SK-N-SH (cell line): ENCODE measurements at regions not wholly inside any gene's neighbourhood (a gene's known extent, or its start where the extent isn't known, plus 50 kb on each side); places are given as distances from the start of the nearest gene placed in this dataset.

ENCODE experiments used
- CTCF ChIA-PET: fragments of 300-600, 350-600 bp; formaldehyde crosslinking; extraction: SDS; loops from one replicate; lab custom pipeline; 2021; lab: Yijun Ruan, JAX
- POLR2A ChIA-PET: fragments of 350-600 bp; sonication (Branson Sonifier 250); formaldehyde crosslinking; extraction: SDS; loops from one replicate; lab custom pipeline; 2020; ENCODE audit warnings: antibody characterized with exemption, inconsistent platforms; lab: Yijun Ruan, JAX
- DNase-seq: peaks from one replicate; pipeline ENCODE4 v3.0.0; 2012
- H2AFZ ChIP-seq: fragments of 200-600 bp; sonication (generic); 2 replicates; pipeline ENCODE4 v1.8.1; 2016; ENCODE audit warnings: antibody characterized with exemption, mild to moderate bottlenecking, low read depth
- H3F3A ChIP-seq: fragments of 200-600 bp; sonication (generic); replicated peaks from 2 replicates; pipeline ENCODE3; 2016; ENCODE audit warnings: antibody characterized with exemption, mild to moderate bottlenecking; ENCODE audit not compliant: insufficient read depth
- H3K27ac ChIP-seq, 2 experiments: fragments of 200-500 bp in 1 of 2; fragments of 200-600 bp in 1 of 2; sonication (Bioruptor generic) in 1 of 2; sonication (generic), shearing (Covaris generic) in 1 of 2; 2 replicates each; pipeline versions ENCODE4 v1.5.1 to v1.6.1; 2014 to 2016; ENCODE audit warnings: low read depth in 2 of 2, inconsistent platforms in 1 of 2, low read length in 1 of 2, mild to moderate bottlenecking in 1 of 2, mixed read lengths in 1 of 2
- H3K27me3 ChIP-seq: fragments of 200-600 bp; sonication (generic), shearing (Covaris generic); 2 replicates; pipeline ENCODE4 v1.6.1; 2016; ENCODE audit warnings: mixed run types; ENCODE audit not compliant: insufficient read depth
- H3K36me3 ChIP-seq, 2 experiments: fragments of 200-500 bp in 1 of 2; fragments of 200-600 bp in 1 of 2; sonication (Bioruptor generic) in 1 of 2; sonication (generic) in 1 of 2; replicated peaks in 1 of 2; 2 replicates each; pipeline versions ENCODE3 to v1.5.1; 2014 to 2016; ENCODE audit warnings: low read length in 1 of 2, mild to moderate bottlenecking in 1 of 2; ENCODE audit not compliant: insufficient read depth in 2 of 2, control insufficient read depth in 1 of 2
- H3K4me1 ChIP-seq, 2 experiments: fragments of 200-500 bp in 1 of 2; fragments of 200-600 bp in 1 of 2; sonication (Bioruptor generic) in 1 of 2; sonication (generic), shearing (Covaris generic) in 1 of 2; 2 replicates each; pipeline versions ENCODE4 v1.5.1 to v1.6.1; 2014 to 2016; ENCODE audit warnings: low read depth in 1 of 2, low read length in 1 of 2, mixed run types in 1 of 2; ENCODE audit not compliant: insufficient read depth in 2 of 2, control insufficient read depth in 1 of 2
- H3K4me2 ChIP-seq: fragments of 200-600 bp; sonication (generic), shearing (Covaris generic); 2 replicates; pipeline ENCODE4 v1.6.1; 2017; ENCODE audit warnings: mixed run types
- H3K4me3 ChIP-seq, 2 experiments: fragments of 200-500 bp in 1 of 2; fragments of 200-600 bp in 1 of 2; sonication (Bioruptor generic) in 1 of 2; sonication (generic), shearing (Covaris generic) in 1 of 2; 2 replicates each; pipeline versions ENCODE4 v1.5.1 to v1.8.1; 2014 to 2016; ENCODE audit warnings: low read depth in 2 of 2, inconsistent platforms in 1 of 2, low read length in 1 of 2, mild to moderate bottlenecking in 1 of 2, mixed read lengths in 1 of 2, moderate library complexity in 1 of 2
- H3K79me2 ChIP-seq: fragments of 200-600 bp; sonication (generic); 2 replicates; pipeline ENCODE4 v1.8.1; 2017; ENCODE audit warnings: mild to moderate bottlenecking; ENCODE audit not compliant: insufficient read depth
- H3K9ac ChIP-seq: fragments of 200-600 bp; sonication (generic); 2 replicates; pipeline ENCODE4 v1.6.1; 2017; ENCODE audit warnings: mixed run types
- H3K9me2 ChIP-seq: fragments of 200-600 bp; sonication (generic); 2 replicates; pipeline ENCODE4 v1.6.1; 2017; ENCODE audit warnings: mixed run types
- H3K9me3 ChIP-seq: fragments of 200-600 bp; sonication (generic); 2 replicates; pipeline ENCODE4 v1.6.1; 2017; ENCODE audit warnings: mixed run types, mild to moderate bottlenecking, moderate library complexity
- H4K20me1 ChIP-seq: fragments of 200-600 bp; sonication (generic); 2 replicates; pipeline ENCODE4 v1.6.1; 2017; ENCODE audit warnings: mild to moderate bottlenecking, mixed run types; ENCODE audit not compliant: insufficient read depth
- CHD2 ChIP-seq: fragments of 150-350 bp; IDR thresholded peaks from 2 replicates; pipeline ENCODE4 v1.6.1; 2018; ENCODE audit warnings: low read length; ENCODE audit not compliant: partially characterized antibody
- CTCF ChIP-seq: fragments of 200-600 bp; sonication (generic); IDR thresholded peaks from 2 replicates; pipeline ENCODE4 v1.6.1; 2017; ENCODE audit warnings: antibody characterized with exemption, mild to moderate bottlenecking, moderate library complexity
- FOXJ3 ChIP-seq: sonication (generic); formaldehyde crosslinking; IDR thresholded peaks from 2 replicates; pipeline ENCODE4 v1.5.1; 2020; ENCODE audit warnings: mild to moderate bottlenecking, missing genetic modification reagents
- MAX ChIP-seq: IDR thresholded peaks from 2 replicates; pipeline ENCODE4 v1.4.0; 2012; ENCODE audit warnings: low read depth
- PBX3 ChIP-seq: IDR thresholded peaks from 2 replicates; pipeline ENCODE4; 2012
- RAD21 ChIP-seq: IDR thresholded peaks from 2 replicates; pipeline ENCODE4 v1.6.1; 2012; ENCODE audit warnings: mild to moderate bottlenecking, low read length
- RCOR1 ChIP-seq: fragments of 150-350 bp; IDR thresholded peaks from 2 replicates; pipeline ENCODE4 v1.6.1; 2017; ENCODE audit warnings: antibody characterized with exemption, low read length
- REST ChIP-seq: IDR thresholded peaks from 2 replicates; pipeline ENCODE4 v1.6.1; 2012; ENCODE audit warnings: mild to moderate bottlenecking, low read depth, low read length, moderate library complexity
- RFX5 ChIP-seq: IDR thresholded peaks from 2 replicates; pipeline ENCODE4 v1.6.1; 2012; ENCODE audit warnings: mild to moderate bottlenecking, improper control_type of control experiment, low read length
- RXRA ChIP-seq: IDR thresholded peaks from 2 replicates; pipeline ENCODE4 v1.4.0; 2012; ENCODE audit warnings: low read depth, mild to moderate bottlenecking, borderline replicate concordance
- SMC3 ChIP-seq: IDR thresholded peaks from 2 replicates; pipeline ENCODE4 v1.6.1; 2012; ENCODE audit warnings: low read depth, low read length, improper control_type of control experiment
- TEAD4 ChIP-seq: IDR thresholded peaks from 2 replicates; pipeline ENCODE4 v1.4.0; 2012; ENCODE audit warnings: mild to moderate bottlenecking, borderline replicate concordance; ENCODE audit not compliant: insufficient read depth
- YY1 ChIP-seq: IDR thresholded peaks from 2 replicates; pipeline ENCODE4 v1.4.0; 2012; ENCODE audit warnings: low read depth, mild to moderate bottlenecking
- ZBTB33 ChIP-seq: IDR thresholded peaks from 2 replicates; pipeline ENCODE4 v1.4.0; 2012; ENCODE audit warnings: low read depth, borderline replicate concordance
- WGBS: methylation state at CpG from one replicate; pipeline ENCODE4 v1.1.6; 2017; ENCODE audit warnings: low lambda C conversion rate; 5-methylcytosine and 5-hydroxymethylcytosine counted together

- Histone ChIP-seq H3K9me2 (no peaks in the 10 kb centered on the region), H3K36me3 (no peaks in the 10 kb centered on the region), H3K4me1 (peaks cover 0 to 21% of the 10 kb centered on the region in 2 experiments; a peak in 2 of 4 replicates), H2AFZ (no peak overlapping the region), H3K9me3 (no peaks in the 10 kb centered on the region), H3K27ac (peak overlapping the region in 1 of 2 experiments; percentile 84; a peak in 1 of 4 replicates), H3K9ac (no peak overlapping the region), H3K79me2 (no peaks in the 10 kb centered on the region), H3F3A (no peaks in the 10 kb centered on the region), H3K4me3 (no peak overlapping the region), H3K4me2 (no peak overlapping the region), H3K27me3 (no peaks in the 10 kb centered on the region), H4K20me1 (no peaks in the 10 kb centered on the region)
- TF ChIP-seq SMC3 (no peak), CHD2 (no peak), ZBTB33 (no peak), RFX5 (no peak), YY1 (no peak), RXRA (no peak), CTCF (no peak)
- POLR2A ChIA-PET = no interaction called here
- 31% methylated on average over 2 of the region's 2 CpGs for WGBS
- no peak for DNase-seq
- CTCF ChIA-PET = interaction anchor here (0.8 to 1.2 kb wide), 3 partner anchors 22 to 86 kb away, joined by 3 read pairs; no protein-coding TSS in a partner anchor
Observed at GRCh38 chr3:157705258-157705657, 202.0 kb upstream of the VEPH1 start.

- Histone ChIP-seq H3K4me3 (no peak overlapping the region), H3K79me2 (no peaks in the 10 kb centered on the region), H3K4me1 (peaks cover 0 to 10% of the 10 kb centered on the region in 2 experiments; a peak in 2 of 4 replicates), H4K20me1 (no peaks in the 10 kb centered on the region), H3F3A (no peaks in the 10 kb centered on the region), H3K9me3 (no peaks in the 10 kb centered on the region), H3K4me2 (no peak overlapping the region), H3K27ac (no peak overlapping the region), H3K9ac (no peak overlapping the region), H2AFZ (no peak overlapping the region), H3K36me3 (no peaks in the 10 kb centered on the region), H3K9me2 (no peaks in the 10 kb centered on the region), H3K27me3 (no peaks in the 10 kb centered on the region)
- 67% methylated on average over 3 of the region's 3 CpGs for WGBS
- ChIA-PET CTCF (interaction anchor here (1.2 kb wide), 1 partner anchor 831 kb away, joined by 4 read pairs; no protein-coding TSS in a partner anchor), POLR2A (no interaction called here)
- no peak for DNase-seq
- TF ChIP-seq PBX3 (no peak), FOXJ3 (no peak), CTCF (0 out of 2 replicates have a peak, but pooled peaks have one; percentile 15), YY1 (no peak), REST (no peak), SMC3 (no peak), TEAD4 (no peak), RAD21 (peak; percentile 43), RCOR1 (no peak), MAX (no peak)
Observed at GRCh38 chr3:157700405-157700804, 197.2 kb upstream of the VEPH1 start.
